H1 (cell line): ENCODE measurements at regions not wholly inside any gene's neighbourhood (a gene's known extent, or its start where the extent isn't known, plus 50 kb on each side); places are given as distances from the start of the nearest gene placed in this dataset.

Experiments
- CTCF ChIP-seq, 3 experiments: IDR thresholded peaks; 1 replicate in 2 of 3; 2 replicates in 1 of 3; pipeline versions ENCODE4 v1.5.1 to v1.6.1; 2011; ENCODE audit warnings: low read length in 3 of 3, mild to moderate bottlenecking in 3 of 3, inconsistent platforms in 2 of 3, low read depth in 1 of 3, moderate library complexity in 1 of 3; ENCODE audit not compliant: insufficient read depth in 1 of 3; ENCODE audit errors: control extremely low read depth in 1 of 3
- EZH2 ChIP-seq: fragments of 200-600 bp; sonication (generic); IDR thresholded peaks from 2 replicates; pipeline ENCODE4 v1.7.1; 2012; ENCODE audit warnings: low read depth, mild to moderate bottlenecking, moderate library complexity, low read length, inconsistent platforms; ENCODE audit not compliant: severe bottlenecking
- POLR2AphosphoS5 ChIP-seq: IDR thresholded peaks from 2 replicates; pipeline ENCODE4 v1.6.1; 2011; ENCODE audit warnings: low read depth, low read length
- SP1 ChIP-seq: IDR thresholded peaks from 2 replicates; pipeline ENCODE4 v1.6.1; 2011; ENCODE audit warnings: low read depth, low read length
- TAF1 ChIP-seq: IDR thresholded peaks from 2 replicates; pipeline ENCODE4 v1.6.1; 2011; ENCODE audit warnings: mild to moderate bottlenecking, low read depth, low read length

GRCh38 chr2:239459606-239460005 is 58.8 kb upstream of the HDAC4 start:
- TF ChIP-seq SP1, result no peak
- TF ChIP-seq EZH2, result no peak
- no peak for TF ChIP-seq TAF1
- TF ChIP-seq CTCF (IDR thresholded peaks at IDR 0.05; ENCODE audit: control extremely low read depth in 1 of 3, insufficient read depth in 1 of 3, low read depth in 1 of 3, low read length in 3 of 3), result no peak
- no peak for TF ChIP-seq POLR2AphosphoS5
